K562 (cell line): ENCODE measurements at regions not wholly inside any gene's neighbourhood (a gene's known extent, or its start where the extent isn't known, plus 50 kb on each side); places are given as distances from the start of the nearest gene placed in this dataset.

Experiments
- ATAC-seq: fragments of 200-7000 bp; cut with Tn5 transposase; 3 replicates; pipeline ENCODE4 v1.9.1; 2020; ENCODE audit warnings: moderate library complexity
- BruUV-seq: library from RNA; stranded (reverse); fragments of 400-500 nt; replicated peaks from 2 replicates; lab custom pipeline; 2021; lab: Mats Ljungman, UMichigan
- CTCF ChIA-PET: fragments of 300-600 bp; formaldehyde crosslinking; extraction: SDS; loops from one replicate; lab custom pipeline; 2021; ENCODE audit warnings: low intra/inter-chr PET ratio; lab: Yijun Ruan, JAX
- POLR2A ChIA-PET: fragments of 300-600, 350-650 bp; sonication (Branson Sonifier 250); formaldehyde crosslinking; extraction: SDS; loops from one replicate; lab custom pipeline; 2021; ENCODE audit warnings: antibody characterized with exemption, inconsistent platforms; lab: Yijun Ruan, JAX
- DNase-seq, 4 experiments: peaks; one replicate each; pipeline versions ENCODE4 v3.0.0 to v3.0.0-alpha.2; 2011 to 2018; ENCODE audit warnings: low spot score in 3 of 4, mixed read lengths in 3 of 4; ENCODE audit errors: extremely low read depth in 1 of 4
- FAIRE-seq: peaks from 2 replicates; lab custom pipeline; 2011; peaks lifted over from hg19 to GRCh38; lab: Jason Lieb, UNC
- H2AFZ ChIP-seq: 2 replicates; pipeline ENCODE4 v1.6.0; 2011; ENCODE audit warnings: low read depth, low read length, control low read depth, inconsistent platforms
- H3K27ac ChIP-seq: fragments of 200-600 bp; 3 replicates; pipeline ENCODE4 v1.8.0; 2011; ENCODE audit warnings: low read depth, mild to moderate bottlenecking, control low read depth, inconsistent platforms, low read length, moderate library complexity, mixed read lengths; ENCODE audit errors: extremely low read depth
- H3K27me3 ChIP-seq, 2 experiments: fragments of 300-600 bp in 1 of 2; 2 replicates in 1 of 2; 3 replicates in 1 of 2; pipeline versions ENCODE4 v1.6.0 to v1.8.0; 2011; ENCODE audit warnings: inconsistent platforms in 2 of 2, low read length in 2 of 2, mild to moderate bottlenecking in 1 of 2, mixed read lengths in 1 of 2, moderate library complexity in 1 of 2; ENCODE audit not compliant: control insufficient read depth in 2 of 2, insufficient read depth in 2 of 2
- H3K36me3 ChIP-seq: fragments of 300-600 bp; 3 replicates; pipeline ENCODE4 v1.8.0; 2011; ENCODE audit warnings: mild to moderate bottlenecking, low read length, inconsistent platforms; ENCODE audit not compliant: control insufficient read depth, insufficient read depth
- H3K4me1 ChIP-seq, 2 experiments: fragments of 200-600 bp in 1 of 2; replicated peaks in 1 of 2; 2 replicates in 1 of 2; 3 replicates in 1 of 2; pipeline versions ENCODE4 v1.5.1 to v1.8.0; 2011; ENCODE audit warnings: inconsistent platforms in 2 of 2, low read length in 2 of 2, mild to moderate bottlenecking in 1 of 2, mixed read lengths in 1 of 2, moderate library complexity in 1 of 2; ENCODE audit not compliant: control insufficient read depth in 2 of 2, insufficient read depth in 2 of 2
- H3K4me2 ChIP-seq: 2 replicates; pipeline ENCODE4 v1.6.1; 2011; ENCODE audit warnings: low read length, control low read depth, inconsistent platforms, mixed read lengths; ENCODE audit not compliant: insufficient read depth
- H3K4me3 ChIP-seq: fragments of 200-600 bp; sonication (generic), shearing (Covaris generic); 2 replicates; pipeline ENCODE4 v1.5.1; 2016; ENCODE audit warnings: control low read depth, inconsistent platforms
- H3K79me2 ChIP-seq: fragments of 200-600 bp; 3 replicates; pipeline ENCODE4 v1.8.0; 2011; ENCODE audit warnings: low read length, inconsistent platforms; ENCODE audit not compliant: control insufficient read depth, insufficient read depth
- H3K9ac ChIP-seq, 2 experiments: 2 replicates each; pipeline versions ENCODE4 v1.6.0 to v1.6.1; 2011; ENCODE audit warnings: low read depth in 2 of 2, low read length in 2 of 2, control low read depth in 1 of 2, inconsistent platforms in 1 of 2, mild to moderate bottlenecking in 1 of 2, mixed read lengths in 1 of 2; ENCODE audit not compliant: insufficient read depth in 1 of 2
- H3K9me1 ChIP-seq: one replicate; pipeline ENCODE4 v1.6.0; 2011; ENCODE audit warnings: inconsistent platforms, mild to moderate bottlenecking, low read length, moderate library complexity; ENCODE audit not compliant: control insufficient read depth, insufficient read depth
- H3K9me3 ChIP-seq: replicated peaks from 2 replicates; pipeline ENCODE4 v1.5.1; 2011; ENCODE audit warnings: low read depth, low read length, inconsistent platforms; ENCODE audit not compliant: control insufficient read depth, insufficient read depth
- H4K20me1 ChIP-seq: replicated peaks from 2 replicates; pipeline ENCODE4 v1.6.1; 2011; ENCODE audit warnings: low read length, inconsistent platforms, mixed read lengths; ENCODE audit not compliant: control insufficient read depth, insufficient read depth
- BCL6 ChIP-seq: fragments of 250-450 bp; sonication (Bioruptor Pico); IDR thresholded peaks from 2 replicates; pipeline ENCODE4 v1.4.0; 2020
- HMGN3 ChIP-seq: IDR thresholded peaks from 2 replicates; pipeline ENCODE4 v1.6.1; 2011; ENCODE audit warnings: borderline replicate concordance, low read depth, mild to moderate bottlenecking, mixed read lengths, low read length; ENCODE audit not compliant: insufficient read length; ENCODE audit errors: extremely low read depth
- HNRNPLL ChIP-seq: fragments of 200-400 bp; formaldehyde crosslinking; IDR thresholded peaks from 2 replicates; pipeline ENCODE4 v1.6.1; 2017; ENCODE audit warnings: low read length, low read depth, mild to moderate bottlenecking; ENCODE audit not compliant: poor library complexity, severe bottlenecking
- KDM1A ChIP-seq, 2 experiments: fragments of 450-650 bp; IDR thresholded peaks; 2 replicates each; pipeline ENCODE4 v1.6.1; 2016; ENCODE audit warnings: mild to moderate bottlenecking in 2 of 2
- MTA1 ChIP-seq: fragments of 450-650 bp; IDR thresholded peaks from 2 replicates; pipeline ENCODE4 v1.6.1; 2017; ENCODE audit warnings: borderline replicate concordance
- PHB2 ChIP-seq: fragments of 450-650 bp; IDR thresholded peaks from 2 replicates; pipeline ENCODE4 v1.6.1; 2017; ENCODE audit warnings: low read depth
- PML ChIP-seq: IDR thresholded peaks from 2 replicates; pipeline ENCODE4 v1.6.1; 2012; ENCODE audit warnings: low read length, inconsistent platforms
- RAD21 ChIP-seq, 2 experiments: fragments of 250-450 bp in 1 of 2; fragments of 450-650 bp in 1 of 2; sonication (Bioruptor Pico) in 1 of 2; formaldehyde crosslinking in 1 of 2; IDR thresholded peaks in 1 of 2; conservative IDR thresholded peaks in 1 of 2; 2 replicates each; pipeline versions ENCODE4 v1.4.0 to v1.8.0; 2020 to 2022; ENCODE audit warnings: mild to moderate bottlenecking in 2 of 2, moderate library complexity in 1 of 2
- SMARCB1 ChIP-seq: IDR thresholded peaks from 2 replicates; pipeline ENCODE4 v1.6.1; 2011; ENCODE audit warnings: improper control_type of control experiment, low read depth; ENCODE audit not compliant: insufficient read length
- SRSF7 ChIP-seq: fragments of 200-400 bp; formaldehyde crosslinking; optimal IDR thresholded peaks from 2 replicates; pipeline ENCODE3; 2017; ENCODE audit warnings: mild to moderate bottlenecking, low read depth, low read length
- XRCC5 ChIP-seq: fragments of 200-400 bp; formaldehyde crosslinking; IDR thresholded peaks from 2 replicates; pipeline ENCODE4 v1.6.1; 2017; ENCODE audit warnings: low read depth, mild to moderate bottlenecking, low read length
- ZFP30 ChIP-seq: fragments of 250-450 bp; sonication (Bioruptor Pico); IDR thresholded peaks from 2 replicates; pipeline ENCODE4 v1.8.0; 2022; ENCODE audit warnings: moderate library complexity, mild to moderate bottlenecking, inconsistent platforms, borderline replicate concordance
- WGBS: fragments of 100-300 bp; shearing (Covaris generic); methylation state at CpG from one replicate; pipeline ENCODE4 v1.1.6; 2016; ENCODE audit warnings: low coverage, mixed read lengths; ENCODE audit not compliant: insufficient coverage; ENCODE audit errors: missing lambda C conversion rate; 5-methylcytosine and 5-hydroxymethylcytosine counted together
- in situ Hi-C: fragments of 300-500 bp; cut with MboI; formaldehyde crosslinking; loops from 4 replicates; pipeline ENCODE4 v1.15.0; 2018; ENCODE audit warnings: inconsistent platforms, mixed read lengths
- intact Hi-C: fragments of 100-400 bp; cut with micrococcal nuclease; formaldehyde crosslinking; loops from 2 replicates; pipeline ENCODE4 v1.14.2; 2022
- TF ChIP-seq, protein P1 (sequence below), 2 experiments: fragments of 450-650 bp; formaldehyde crosslinking in 1 of 2; IDR thresholded peaks; 2 replicates each; pipeline versions ENCODE4 v1.4.0 to v1.6.1; 2014 to 2020; ENCODE audit warnings: mild to moderate bottlenecking in 2 of 2, borderline replicate concordance in 1 of 2, low read depth in 1 of 2

DNA sequence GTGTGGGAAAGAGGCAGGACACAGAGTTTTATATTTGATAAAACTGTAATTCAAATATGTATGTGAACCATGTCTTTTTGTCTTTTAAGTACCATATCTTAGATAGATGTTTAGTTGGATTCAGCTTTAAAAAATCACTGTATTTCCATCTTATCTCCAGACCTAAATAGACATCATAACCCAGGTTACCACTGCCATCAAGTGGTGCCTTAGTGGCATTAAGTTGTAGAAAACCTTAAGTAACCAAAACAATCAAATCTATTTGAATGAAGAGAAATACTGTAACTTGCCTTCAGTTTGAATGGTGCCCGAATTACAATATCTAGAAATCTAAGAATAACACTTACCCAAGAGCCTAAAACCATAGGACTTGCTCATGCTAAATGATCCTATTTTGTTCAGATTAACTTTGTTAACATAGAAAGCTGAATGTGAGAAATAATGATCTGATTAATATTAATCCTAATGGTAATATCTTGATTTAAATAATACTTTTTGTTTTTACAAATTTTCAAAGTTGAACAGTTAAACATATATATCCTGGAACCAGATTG, 92.5 kb upstream of the MAP2 start:
- Histone ChIP-seq H3K79me2 (no peaks in the 10 kb centered on the region), H3K9me3 (no peaks in the 10 kb centered on the region), H3K36me3 (no peaks in the 10 kb centered on the region), H3K4me2 (no peak overlapping the region), H4K20me1 (no peaks in the 10 kb centered on the region), H2AFZ (no peak overlapping the region), H3K4me1 (no peaks in the 10 kb centered on the region), H3K9me1 (no peaks in the 10 kb centered on the region), H3K4me3 (no peak overlapping the region), H3K9ac (no peak overlapping the region), H3K27me3 (no peaks in the 10 kb centered on the region), H3K27ac (no peak overlapping the region)
- no TSS peak for BruUV-seq
- peak in 1 of 4 experiments; percentile 10 for DNase-seq
- intact Hi-C loops (loop anchor here (2.0 to 5.0 kb wide), 4 partner anchors 631 to 931 kb away; no protein-coding TSS in a partner anchor), in situ Hi-C loops (loop anchor here (25.0 kb wide), 1 partner anchor 881 kb away; no protein-coding TSS in a partner anchor)
- ATAC-seq = no peak
- 0% methylated on average over 1 of the region's 1 CpG for WGBS
- ChIA-PET POLR2A (interaction anchor here (0.6 kb wide), 1 partner anchor 225 kb away, joined by 3 read pairs; no protein-coding TSS in a partner anchor), CTCF (interaction anchor here (1.2 kb wide), 1 partner anchor 865 kb away, joined by 3 read pairs; no protein-coding TSS in a partner anchor)
- no peak for FAIRE-seq
- TF ChIP-seq SMARCB1 (no peak), HNRNPLL (no peak), RAD21 (CRISPR knock-in tag; conservative IDR thresholded peaks at IDR 0.05 in 1 of 2, IDR thresholded peaks at IDR 0.05 in 1 of 2) (peak; percentile 59 to 72), XRCC5 (no peak), ZFP30 (CRISPR knock-in tag) (no peak), KDM1A (IDR thresholded peaks at IDR 0.05) (0 out of 4 replicates have a peak, but pooled peaks of 1 of the 2 experiments have one; percentile 6), SRSF7 (no peak), BCL6 (CRISPR knock-in tag) (no peak), MTA1 (no peak), HMGN3 (no peak), PHB2 (no peak), PML (no peak)
- TF ChIP-seq, protein P1, sequence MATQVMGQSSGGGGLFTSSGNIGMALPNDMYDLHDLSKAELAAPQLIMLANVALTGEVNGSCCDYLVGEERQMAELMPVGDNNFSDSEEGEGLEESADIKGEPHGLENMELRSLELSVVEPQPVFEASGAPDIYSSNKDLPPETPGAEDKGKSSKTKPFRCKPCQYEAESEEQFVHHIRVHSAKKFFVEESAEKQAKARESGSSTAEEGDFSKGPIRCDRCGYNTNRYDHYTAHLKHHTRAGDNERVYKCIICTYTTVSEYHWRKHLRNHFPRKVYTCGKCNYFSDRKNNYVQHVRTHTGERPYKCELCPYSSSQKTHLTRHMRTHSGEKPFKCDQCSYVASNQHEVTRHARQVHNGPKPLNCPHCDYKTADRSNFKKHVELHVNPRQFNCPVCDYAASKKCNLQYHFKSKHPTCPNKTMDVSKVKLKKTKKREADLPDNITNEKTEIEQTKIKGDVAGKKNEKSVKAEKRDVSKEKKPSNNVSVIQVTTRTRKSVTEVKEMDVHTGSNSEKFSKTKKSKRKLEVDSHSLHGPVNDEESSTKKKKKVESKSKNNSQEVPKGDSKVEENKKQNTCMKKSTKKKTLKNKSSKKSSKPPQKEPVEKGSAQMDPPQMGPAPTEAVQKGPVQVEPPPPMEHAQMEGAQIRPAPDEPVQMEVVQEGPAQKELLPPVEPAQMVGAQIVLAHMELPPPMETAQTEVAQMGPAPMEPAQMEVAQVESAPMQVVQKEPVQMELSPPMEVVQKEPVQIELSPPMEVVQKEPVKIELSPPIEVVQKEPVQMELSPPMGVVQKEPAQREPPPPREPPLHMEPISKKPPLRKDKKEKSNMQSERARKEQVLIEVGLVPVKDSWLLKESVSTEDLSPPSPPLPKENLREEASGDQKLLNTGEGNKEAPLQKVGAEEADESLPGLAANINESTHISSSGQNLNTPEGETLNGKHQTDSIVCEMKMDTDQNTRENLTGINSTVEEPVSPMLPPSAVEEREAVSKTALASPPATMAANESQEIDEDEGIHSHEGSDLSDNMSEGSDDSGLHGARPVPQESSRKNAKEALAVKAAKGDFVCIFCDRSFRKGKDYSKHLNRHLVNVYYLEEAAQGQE (IDR thresholded peaks at IDR 0.05; ENCODE audit: borderline replicate concordance) = 0 out of 2 replicates have a peak, but pooled peaks have one; percentile 9
- TF ChIP-seq, protein P1 (CRISPR knock-in tag; IDR thresholded peaks at IDR 0.05; ENCODE audit: low read depth) = no peak
